ENCODE measurements at regions not wholly inside any gene's neighbourhood (a gene's known extent, or its start where the extent isn't known, plus 50 kb on each side); places are given as distances from the start of the nearest gene placed in this dataset.

- TF ChIP-seq, protein P1, sequence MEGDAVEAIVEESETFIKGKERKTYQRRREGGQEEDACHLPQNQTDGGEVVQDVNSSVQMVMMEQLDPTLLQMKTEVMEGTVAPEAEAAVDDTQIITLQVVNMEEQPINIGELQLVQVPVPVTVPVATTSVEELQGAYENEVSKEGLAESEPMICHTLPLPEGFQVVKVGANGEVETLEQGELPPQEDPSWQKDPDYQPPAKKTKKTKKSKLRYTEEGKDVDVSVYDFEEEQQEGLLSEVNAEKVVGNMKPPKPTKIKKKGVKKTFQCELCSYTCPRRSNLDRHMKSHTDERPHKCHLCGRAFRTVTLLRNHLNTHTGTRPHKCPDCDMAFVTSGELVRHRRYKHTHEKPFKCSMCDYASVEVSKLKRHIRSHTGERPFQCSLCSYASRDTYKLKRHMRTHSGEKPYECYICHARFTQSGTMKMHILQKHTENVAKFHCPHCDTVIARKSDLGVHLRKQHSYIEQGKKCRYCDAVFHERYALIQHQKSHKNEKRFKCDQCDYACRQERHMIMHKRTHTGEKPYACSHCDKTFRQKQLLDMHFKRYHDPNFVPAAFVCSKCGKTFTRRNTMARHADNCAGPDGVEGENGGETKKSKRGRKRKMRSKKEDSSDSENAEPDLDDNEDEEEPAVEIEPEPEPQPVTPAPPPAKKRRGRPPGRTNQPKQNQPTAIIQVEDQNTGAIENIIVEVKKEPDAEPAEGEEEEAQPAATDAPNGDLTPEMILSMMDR (IDR thresholded peaks at IDR 0.05 in 2 of 3, conservative IDR thresholded peaks at IDR 0.05 in 1 of 3; ENCODE audit: control insufficient read depth in 2 of 3, extremely low read depth in 1 of 3, insufficient read depth in 1 of 3, low read depth in 3 of 3, low read length in 3 of 3), result no peak
- no peak for TF ChIP-seq POLR2A (IDR thresholded peaks at IDR 0.05; ENCODE audit: low read depth, low read length)
Measured at GRCh38 chr6:67748521-67748920, 886.6 kb upstream of the ADGRB3 start.
